GM18861 (cell line): ENCODE measurements at regions not wholly inside any gene's neighbourhood (a gene's known extent, or its start where the extent isn't known, plus 50 kb on each side); places are given as distances from the start of the nearest gene placed in this dataset.

ENCODE experiments used
- ATAC-seq: cut with Tn5 transposase; IDR thresholded peaks from one replicate; pipeline ENCODE4 v1.9.1; 2021; ENCODE audit not compliant: unreplicated experiment

GRCh38 chr1:186736971-186737685 lies 56.9 kb upstream of the PTGS2 start:
- ATAC-seq = no peak

- ATAC-seq = no peak
Measured at GRCh38 chr1:186735463-186735862, 55.2 kb upstream of the PTGS2 start.

GRCh38 chr1:186730951-186731729 lies 50.9 kb upstream of the PTGS2 start:
- ATAC-seq = peak; percentile 67
